NT2/D1 (cell line): ENCODE measurements at regions not wholly inside any gene's neighbourhood (a gene's known extent, or its start where the extent isn't known, plus 50 kb on each side); places are given as distances from the start of the nearest gene placed in this dataset.

ENCODE experiments used
- SUZ12 ChIP-seq: IDR thresholded peaks from 2 replicates; pipeline ENCODE4 v1.6.1; 2011; ENCODE audit not compliant: insufficient read length, insufficient read depth; ENCODE audit errors: extremely low read depth
- YY1 ChIP-seq: IDR thresholded peaks from 2 replicates; pipeline ENCODE4 v1.6.1; 2011; ENCODE audit not compliant: insufficient read length, insufficient read depth
- ZNF274 ChIP-seq: IDR thresholded peaks from 2 replicates; pipeline ENCODE4 v1.6.1; 2011; ENCODE audit warnings: mild to moderate bottlenecking, low read depth, low read length

- TF ChIP-seq YY1 (no peak), ZNF274 (no peak), SUZ12 (no peak)
Observed at GRCh38 chr17:14630621-14631020, 329.7 kb downstream of the HS3ST3B1 start.
